MM.1S (cell line): ENCODE measurements at regions not wholly inside any gene's neighbourhood (a gene's known extent, or its start where the extent isn't known, plus 50 kb on each side); places are given as distances from the start of the nearest gene placed in this dataset.

ENCODE experiments used
- CTCF ChIP-seq: fragments of 300-600 bp; sonication (generic); IDR thresholded peaks from 2 replicates; pipeline ENCODE4 v1.5.1; 2016; ENCODE audit warnings: antibody characterized with exemption, low read length, mixed read lengths
- EZH2 ChIP-seq: fragments of 300-600 bp; sonication (generic); optimal IDR thresholded peaks from 2 replicates; pipeline ENCODE3; 2017; ENCODE audit warnings: low read depth, mild to moderate bottlenecking, antibody characterized with exemption, low read length, mixed read lengths

GRCh38 chr2:237240252-237240651 is 154.6 kb downstream of the COPS8 start:
- TF ChIP-seq CTCF: no peak
- TF ChIP-seq EZH2: no peak
